Osteoblast (primary cell): ENCODE measurements at regions not wholly inside any gene's neighbourhood (a gene's known extent, or its start where the extent isn't known, plus 50 kb on each side); places are given as distances from the start of the nearest gene placed in this dataset.

ENCODE experiments used
- DNase-seq: peaks from one replicate; pipeline ENCODE4 v3.0.0; 2011; ENCODE audit warnings: low spot score, mixed read lengths; ENCODE audit not compliant: insufficient read length; ENCODE audit errors: missing footprints
- H2AFZ ChIP-seq: 2 replicates; pipeline ENCODE4 v1.6.0; 2011; ENCODE audit warnings: mild to moderate bottlenecking, low read length
- H3K27ac ChIP-seq: 2 replicates; pipeline ENCODE4 v1.5.1; 2011; ENCODE audit warnings: mild to moderate bottlenecking, low read depth, low read length, moderate library complexity
- H3K27me3 ChIP-seq: 2 replicates; pipeline ENCODE4 v1.6.0; 2012; ENCODE audit warnings: mild to moderate bottlenecking, control low read depth, inconsistent platforms, low read length, moderate library complexity; ENCODE audit not compliant: insufficient read depth
- H3K36me3 ChIP-seq: 2 replicates; pipeline ENCODE4 v1.5.1; 2011; ENCODE audit warnings: mild to moderate bottlenecking, low read length, control low read depth, moderate library complexity; ENCODE audit not compliant: insufficient read depth
- H3K4me1 ChIP-seq: 2 replicates; pipeline ENCODE4 v1.5.1; 2011; ENCODE audit warnings: mild to moderate bottlenecking, low read length, control low read depth, moderate library complexity; ENCODE audit not compliant: insufficient read depth
- H3K4me2 ChIP-seq: 2 replicates; pipeline ENCODE4 v1.6.0; 2011; ENCODE audit warnings: mild to moderate bottlenecking, low read length; ENCODE audit not compliant: insufficient read depth
- H3K4me3 ChIP-seq: fragments of 200-600 bp; sonication (generic); 3 replicates; pipeline ENCODE4 v1.5.1; 2012; ENCODE audit warnings: mild to moderate bottlenecking, low read length, inconsistent platforms; ENCODE audit not compliant: insufficient read depth
- H3K79me2 ChIP-seq: 2 replicates; pipeline ENCODE4 v1.6.0; 2012; ENCODE audit warnings: mild to moderate bottlenecking, low read length, control low read depth, inconsistent platforms; ENCODE audit not compliant: insufficient read depth
- H3K9me3 ChIP-seq: 2 replicates; pipeline ENCODE4 v1.5.1; 2011; ENCODE audit warnings: low read depth, low read length, control low read depth
- H4K20me1 ChIP-seq: 2 replicates; pipeline ENCODE4 v1.6.0; 2012; ENCODE audit warnings: mild to moderate bottlenecking, low read length, control low read depth; ENCODE audit not compliant: insufficient read depth
- CTCF ChIP-seq: IDR thresholded peaks from 2 replicates; pipeline ENCODE4 v1.5.1; 2011; ENCODE audit warnings: mild to moderate bottlenecking, low read depth, low read length, moderate library complexity; ENCODE audit errors: extremely low read depth

GRCh38 chr4:141896687-141897086 lies 260.3 kb downstream of the IL15 start:
- Histone ChIP-seq H3K4me3 (no peak overlapping the region), H3K36me3 (no peaks in the 10 kb centered on the region), H3K4me2 (no peak overlapping the region), H3K4me1 (peaks cover 11% of the 10 kb centered on the region), H3K79me2 (no peaks in the 10 kb centered on the region), H3K27me3 (no peaks in the 10 kb centered on the region), H4K20me1 (no peaks in the 10 kb centered on the region), H3K27ac (no peak overlapping the region), H2AFZ (peak overlapping the region; percentile 67), H3K9me3 (no peaks in the 10 kb centered on the region)
- peak; percentile 36 for DNase-seq
- TF ChIP-seq CTCF = no peak

GRCh38 chr4:141898346-141898745 lies 262.0 kb downstream of the IL15 start:
- no peak overlapping the region for H3K4me3 ChIP-seq
- H3K4me2 ChIP-seq = peak overlapping the region; percentile 20
- no peaks in the 10 kb centered on the region for H3K36me3 ChIP-seq
- H4K20me1 ChIP-seq = no peaks in the 10 kb centered on the region
- no peaks in the 10 kb centered on the region for H3K27me3 ChIP-seq
- H3K9me3 ChIP-seq = no peaks in the 10 kb centered on the region
- H2AFZ ChIP-seq = peak overlapping the region; percentile 86
- H3K79me2 ChIP-seq = no peaks in the 10 kb centered on the region
- no peak for TF ChIP-seq CTCF
- DNase-seq = no peak
- peaks cover 11% of the 10 kb centered on the region for H3K4me1 ChIP-seq
- H3K27ac ChIP-seq = no peak overlapping the region

GRCh38 chr4:141899103-141899502 lies 262.7 kb downstream of the IL15 start:
- Histone ChIP-seq H3K27ac (no peak overlapping the region), H3K79me2 (no peaks in the 10 kb centered on the region), H2AFZ (peak overlapping the region; percentile 86), H4K20me1 (no peaks in the 10 kb centered on the region), H3K4me1 (peaks cover 11% of the 10 kb centered on the region), H3K36me3 (no peaks in the 10 kb centered on the region), H3K4me3 (no peak overlapping the region), H3K9me3 (no peaks in the 10 kb centered on the region), H3K4me2 (no peak overlapping the region), H3K27me3 (no peaks in the 10 kb centered on the region)
- TF ChIP-seq CTCF = no peak
- DNase-seq = no peak

- Histone ChIP-seq H3K36me3 (no peaks in the 10 kb centered on the region), H3K27me3 (no peaks in the 10 kb centered on the region), H3K9me3 (no peaks in the 10 kb centered on the region), H3K79me2 (no peaks in the 10 kb centered on the region), H3K4me2 (no peak overlapping the region), H3K4me3 (no peak overlapping the region), H3K4me1 (peaks cover 11% of the 10 kb centered on the region), H4K20me1 (no peaks in the 10 kb centered on the region), H3K27ac (no peak overlapping the region), H2AFZ (no peak overlapping the region)
- TF ChIP-seq CTCF = no peak
- DNase-seq = no peak
Observed at GRCh38 chr4:141899541-141899940, 263.2 kb downstream of the IL15 start.
